H1 (cell line): ENCODE measurements at regions not wholly inside any gene's neighbourhood (a gene's known extent, or its start where the extent isn't known, plus 50 kb on each side); places are given as distances from the start of the nearest gene placed in this dataset.

Source experiments
- ATF3 ChIP-seq: IDR thresholded peaks from 2 replicates; pipeline ENCODE4 v1.6.1; 2011; ENCODE audit warnings: low read depth, mild to moderate bottlenecking, low read length; ENCODE audit not compliant: insufficient read depth
- CTCF ChIP-seq, 3 experiments: IDR thresholded peaks; 1 replicate in 2 of 3; 2 replicates in 1 of 3; pipeline versions ENCODE4 v1.5.1 to v1.6.1; 2011; ENCODE audit warnings: low read length in 3 of 3, mild to moderate bottlenecking in 3 of 3, inconsistent platforms in 2 of 3, low read depth in 1 of 3, moderate library complexity in 1 of 3; ENCODE audit not compliant: insufficient read depth in 1 of 3; ENCODE audit errors: control extremely low read depth in 1 of 3
- EGR1 ChIP-seq: IDR thresholded peaks from 2 replicates; pipeline ENCODE4 v1.6.1; 2011; ENCODE audit warnings: low read depth, low read length, borderline replicate concordance
- EP300 ChIP-seq, 2 experiments: IDR thresholded peaks; 1 replicate in 1 of 2; 2 replicates in 1 of 2; pipeline ENCODE4 v1.6.1; 2011 to 2012; ENCODE audit warnings: low read depth in 2 of 2, low read length in 2 of 2, mild to moderate bottlenecking in 2 of 2, borderline replicate concordance in 1 of 2, inconsistent platforms in 1 of 2, moderate library complexity in 1 of 2
- GABPA ChIP-seq: IDR thresholded peaks from 2 replicates; pipeline ENCODE4 v1.6.1; 2011; ENCODE audit warnings: mild to moderate bottlenecking, low read length, moderate library complexity, borderline replicate concordance; ENCODE audit not compliant: insufficient read depth
- POLR2AphosphoS5 ChIP-seq: IDR thresholded peaks from 2 replicates; pipeline ENCODE4 v1.6.1; 2011; ENCODE audit warnings: low read depth, low read length
- RAD21 ChIP-seq, 2 experiments: IDR thresholded peaks in 1 of 2; conservative IDR thresholded peaks in 1 of 2; 2 replicates each; pipeline ENCODE4 v1.6.1; 2011; ENCODE audit warnings: low read depth in 2 of 2, low read length in 2 of 2, improper control_type of control experiment in 1 of 2, inconsistent platforms in 1 of 2, mild to moderate bottlenecking in 1 of 2, moderate library complexity in 1 of 2
- SIN3A ChIP-seq, 2 experiments: IDR thresholded peaks in 1 of 2; conservative IDR thresholded peaks in 1 of 2; 2 replicates each; pipeline ENCODE4 v1.6.1; 2011 to 2012; ENCODE audit warnings: low read length in 2 of 2, improper control_type of control experiment in 1 of 2, low read depth in 1 of 2, mild to moderate bottlenecking in 1 of 2
- SRF ChIP-seq: IDR thresholded peaks from 2 replicates; pipeline ENCODE4 v1.6.1; 2011; ENCODE audit warnings: mild to moderate bottlenecking, low read depth, low read length, moderate library complexity

DNA sequence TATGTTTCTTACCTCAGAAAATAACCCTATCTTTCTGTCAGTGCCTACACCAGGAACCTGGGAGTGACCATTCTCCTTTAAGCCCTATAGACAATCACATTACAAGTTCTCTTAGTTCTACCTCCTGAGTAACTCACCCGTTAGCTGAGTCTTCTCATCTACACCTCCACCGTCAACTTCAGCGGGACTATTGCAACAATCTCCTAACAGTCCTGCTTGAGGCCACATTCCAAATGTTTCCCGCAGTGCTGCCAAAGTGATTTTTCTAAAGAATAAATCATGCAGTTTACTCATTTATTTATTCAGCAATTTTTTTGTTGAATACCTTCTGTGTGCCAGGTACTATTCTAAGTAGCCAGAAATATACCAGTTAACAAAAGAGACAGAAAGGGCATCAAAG lies 285.0 kb upstream of the GRIP1 start:
- TF ChIP-seq RAD21 (IDR thresholded peaks at IDR 0.05 in 1 of 2, conservative IDR thresholded peaks at IDR 0.05 in 1 of 2; ENCODE audit: low read depth in 2 of 2, low read length in 2 of 2) (no peak), POLR2AphosphoS5 (no peak), CTCF (IDR thresholded peaks at IDR 0.05; ENCODE audit: control extremely low read depth in 1 of 3, insufficient read depth in 1 of 3, low read depth in 1 of 3, low read length in 3 of 3) (no peak), EP300 (IDR thresholded peaks at IDR 0.05; ENCODE audit: borderline replicate concordance in 1 of 2, low read depth in 2 of 2, low read length in 2 of 2) (no peak), EGR1 (no peak), GABPA (no peak), SRF (no peak), SIN3A (conservative IDR thresholded peaks at IDR 0.05 in 1 of 2, IDR thresholded peaks at IDR 0.05 in 1 of 2; ENCODE audit: low read depth in 1 of 2, low read length in 2 of 2) (no peak), ATF3 (no peak)
